DMS53 treated with DMSO at 0.1 percent for 48 hours (cell line): ENCODE measurements at regions not wholly inside any gene's neighbourhood (a gene's known extent, or its start where the extent isn't known, plus 50 kb on each side); places are given as distances from the start of the nearest gene placed in this dataset.
"Not testable (repeated sequence)": the region's sequence is repeated elsewhere in the genome, so short reads cannot be mapped to it uniquely, and the experiment has no call there.

Source experiments
- DNase-seq: peaks from one replicate; lab custom pipeline; 2025; ENCODE audit not compliant: unreplicated experiment; lab: John Stamatoyannopoulos, UW

DNA sequence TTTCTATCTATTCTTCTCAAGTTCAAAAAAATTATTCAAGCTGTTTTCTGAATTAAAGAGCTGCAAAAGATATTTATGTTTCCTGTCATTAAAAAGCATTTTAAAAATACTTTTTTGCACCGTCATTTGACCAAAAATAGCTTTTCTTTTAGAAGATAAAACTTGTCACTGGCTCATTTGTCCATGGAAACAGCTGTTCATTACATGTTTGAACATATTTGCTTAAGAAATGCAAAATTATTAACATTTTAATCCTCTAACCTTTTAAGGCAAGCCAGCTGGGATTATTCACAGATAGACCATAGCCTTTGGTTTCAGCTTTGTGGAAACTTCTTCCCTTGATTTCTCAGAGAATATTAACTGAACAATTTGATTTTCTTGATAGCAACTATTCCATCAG lies 393.9 kb downstream of the TUSC1 start:
- DNase-seq, result no peak

DNA sequence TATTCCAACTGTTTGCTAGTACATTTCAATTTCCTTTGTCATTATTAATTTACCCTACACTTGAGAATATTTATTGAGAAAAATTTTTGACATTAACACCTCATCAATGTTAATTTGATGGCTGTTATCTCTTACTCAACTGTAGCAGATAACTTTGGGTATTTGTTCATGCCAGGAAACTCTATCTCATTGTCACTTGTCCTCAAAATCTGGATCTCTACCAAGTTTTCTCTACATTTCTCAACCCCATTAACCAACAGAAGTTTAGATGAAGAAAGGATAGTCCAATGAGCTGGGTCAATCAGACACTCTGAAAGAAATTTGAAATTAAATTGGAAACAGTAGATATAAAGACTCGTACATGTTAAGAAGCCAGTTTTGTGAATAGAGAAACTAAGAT lies 395.3 kb downstream of the TUSC1 start:
- no peak for DNase-seq

DNA sequence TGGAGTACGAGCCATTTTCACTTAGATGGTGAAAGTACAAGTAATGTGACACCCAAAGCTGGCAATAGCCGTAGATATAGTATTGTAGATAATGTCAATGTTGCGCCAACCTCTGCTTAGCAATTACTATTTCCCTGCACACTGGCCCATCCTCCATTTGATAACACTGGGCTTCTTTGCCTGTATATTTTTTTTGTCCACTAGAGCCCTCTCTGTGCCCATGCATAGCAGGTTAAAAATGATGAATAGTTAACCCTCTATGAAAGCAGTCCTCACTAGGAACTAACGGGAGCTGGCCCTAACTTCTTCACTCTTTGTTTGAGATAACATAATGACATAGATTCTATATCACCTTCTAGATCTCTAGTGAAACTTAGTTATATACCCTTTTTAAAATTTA lies 416.8 kb downstream of the TUSC1 start:
- no peak for DNase-seq

GRCh38 chr9:25260046-25260445 lies 418.2 kb downstream of the TUSC1 start:
- no peak for DNase-seq

- DNase-seq, result no peak
Observed at GRCh38 chr9:25255216-25255615, 423.0 kb downstream of the TUSC1 start.

DNA sequence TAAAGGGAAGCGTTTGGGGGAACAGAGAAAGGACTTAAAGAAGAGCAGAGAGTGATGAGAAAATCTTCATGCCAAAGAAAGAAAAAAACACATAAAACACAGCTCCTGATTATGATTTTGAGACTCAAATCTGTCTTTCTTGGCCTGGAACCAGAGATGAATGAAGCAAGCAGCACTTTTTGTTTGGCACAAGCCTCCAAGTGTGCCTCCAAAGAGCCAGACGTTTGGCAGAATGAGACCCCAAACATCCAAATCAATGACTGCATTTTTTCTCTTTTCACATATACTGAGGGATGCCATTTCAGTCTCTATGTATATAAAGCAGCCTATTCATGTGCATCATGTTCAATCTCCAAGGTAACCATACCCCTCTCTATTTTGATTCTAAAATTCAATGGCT lies 424.2 kb downstream of the TUSC1 start:
- no peak for DNase-seq

DNA sequence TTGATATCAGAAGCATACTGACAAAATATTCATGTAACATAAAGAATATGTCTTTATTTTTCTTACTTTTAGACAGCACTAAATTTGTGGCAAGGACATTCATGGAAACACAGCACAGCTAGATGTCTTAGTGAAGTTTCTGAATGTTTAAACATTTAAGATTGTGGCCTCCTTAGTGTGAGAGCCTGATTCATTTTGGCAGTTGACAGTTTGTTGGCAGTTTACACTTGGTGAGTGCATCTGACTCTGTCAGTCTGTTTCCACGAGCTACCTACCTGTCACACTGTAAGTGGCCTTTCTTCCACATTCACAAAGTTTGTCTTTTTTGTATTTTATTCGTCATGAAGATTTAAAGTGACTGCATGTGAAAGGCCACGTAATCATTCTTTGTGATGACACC lies 436.8 kb downstream of the TUSC1 start:
- DNase-seq, result no peak

- DNase-seq, result no peak
Observed at GRCh38 chr9:25226901-25227686, 451.1 kb downstream of the TUSC1 start.

DNA sequence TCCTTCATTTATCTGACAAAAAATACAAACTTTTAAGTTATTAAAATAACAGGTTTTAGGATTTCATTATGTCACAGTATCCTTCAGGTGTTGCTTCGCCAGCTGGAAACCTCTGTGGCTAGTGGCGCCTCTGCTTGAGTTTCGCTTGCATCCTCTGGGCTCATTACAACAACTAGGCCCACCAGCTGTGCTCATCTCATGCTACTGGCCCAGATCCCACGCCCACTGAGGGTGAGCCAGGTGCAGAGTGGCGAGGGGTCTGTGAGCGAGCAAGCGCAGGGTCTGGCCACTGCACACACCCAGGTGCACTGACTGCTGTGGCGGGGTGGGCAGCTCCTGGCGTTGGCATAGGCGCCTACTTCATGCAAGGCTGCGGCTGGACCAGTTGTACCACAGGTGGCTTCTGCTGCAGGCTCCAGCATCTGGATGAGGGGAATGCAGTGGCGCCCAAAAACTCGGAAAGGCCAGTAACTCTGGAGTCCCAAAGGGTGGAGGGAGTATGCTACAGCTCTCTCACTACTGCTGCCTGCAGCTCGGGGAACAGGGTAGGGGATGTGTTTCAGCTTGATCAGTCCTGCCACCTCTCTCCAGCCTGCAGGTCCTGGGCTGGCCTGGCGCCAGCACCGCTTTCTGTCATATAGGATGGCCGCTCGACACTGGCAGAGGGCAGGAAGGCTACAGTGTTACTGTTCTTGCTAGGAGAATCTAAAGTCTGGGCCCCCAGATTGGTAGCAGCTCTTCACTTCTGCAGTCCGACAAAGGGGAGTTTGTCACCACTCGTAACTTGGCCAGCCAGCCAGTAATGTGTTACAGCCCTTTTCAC lies 452.1 kb downstream of the TUSC1 start:
- no peak for DNase-seq

GRCh38 chr9:25224996-25225395 lies 453.2 kb downstream of the TUSC1 start:
- DNase-seq, result no peak

GRCh38 chr9:25224309-25224708 lies 453.9 kb downstream of the TUSC1 start:
- no peak for DNase-seq

DNA sequence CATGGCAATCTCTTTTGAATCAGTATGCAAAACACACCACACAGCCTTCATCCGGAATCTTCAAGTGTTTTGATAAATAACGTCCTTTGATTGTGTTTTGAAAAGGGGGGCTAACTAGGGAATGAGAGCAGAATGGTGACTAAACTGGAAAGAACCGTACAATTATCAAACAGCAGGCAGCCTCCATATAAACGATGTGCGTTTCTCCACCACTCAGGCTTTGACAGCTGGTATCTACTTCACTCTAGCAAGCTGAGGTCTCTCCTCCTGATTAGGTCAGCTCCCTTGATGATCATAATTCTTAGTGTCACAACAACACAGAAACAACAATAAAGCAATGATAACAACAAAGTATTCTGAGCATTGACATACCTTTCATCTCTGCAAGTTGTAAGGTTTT lies 465.9 kb downstream of the TUSC1 start:
- DNase-seq, result no peak

GRCh38 chr9:25207402-25208195 lies 470.6 kb downstream of the TUSC1 start:
- DNase-seq, result no peak

GRCh38 chr9:25206027-25206426 lies 472.2 kb downstream of the TUSC1 start:
- DNase-seq, result no peak

- no peak for DNase-seq
Observed at GRCh38 chr9:25205285-25205684, 473.0 kb downstream of the TUSC1 start.

DNA sequence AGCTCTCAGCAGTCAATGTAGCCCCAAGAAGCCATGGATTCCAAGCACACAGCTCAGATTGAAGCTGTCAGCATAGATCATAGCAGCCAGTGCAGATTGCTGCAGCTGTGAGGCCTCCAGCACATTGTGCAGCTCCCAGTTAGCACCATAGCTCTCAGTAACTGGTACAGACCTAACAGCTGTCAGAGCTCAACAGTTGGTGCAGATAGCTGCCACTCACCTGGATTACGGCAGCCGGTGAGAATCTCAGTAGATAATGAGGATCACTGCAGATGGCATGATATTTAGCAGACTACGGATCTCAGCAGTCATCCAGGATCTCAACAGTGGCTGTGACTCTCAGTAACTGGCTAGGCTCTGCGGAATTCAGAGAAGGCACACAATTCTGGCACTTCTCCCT lies 500.4 kb downstream of the TUSC1 start:
- no peak for DNase-seq

DNA sequence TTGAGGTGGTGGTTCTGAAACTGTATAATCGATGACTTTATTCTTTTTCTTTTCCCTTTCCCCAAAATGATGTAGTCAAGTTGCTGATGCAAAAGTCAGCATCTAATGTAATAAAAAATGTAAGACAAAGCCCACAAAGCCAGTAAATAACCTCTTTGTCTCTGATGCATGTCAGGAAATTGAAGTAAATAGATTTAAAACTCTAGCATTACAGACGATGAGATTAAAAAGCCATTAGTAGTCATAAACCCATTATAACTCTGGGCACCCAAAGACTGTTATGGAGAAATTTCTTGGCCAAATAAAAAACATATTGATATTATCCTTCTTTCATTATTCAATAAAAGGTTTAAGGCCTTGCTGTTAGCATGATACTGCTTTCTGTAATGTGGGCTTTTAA lies 548.7 kb downstream of the TUSC1 start:
- no peak for DNase-seq

GRCh38 chr9:25121811-25122210 lies 556.4 kb downstream of the TUSC1 start:
- DNase-seq, result no peak

GRCh38 chr9:25119041-25119440 lies 559.2 kb downstream of the TUSC1 start:
- DNase-seq, result no peak

- no peak for DNase-seq
Observed at GRCh38 chr9:25117791-25118190, 560.5 kb downstream of the TUSC1 start.

GRCh38 chr9:25102204-25102603 lies 556.5 kb upstream of the IZUMO3 start:
- not testable (repeated sequence) for DNase-seq

GRCh38 chr9:25094518-25094917 lies 548.8 kb upstream of the IZUMO3 start:
- DNase-seq, result no peak
